IMR-90 (cell line): ENCODE measurements at regions not wholly inside any gene's neighbourhood (a gene's known extent, or its start where the extent isn't known, plus 50 kb on each side); places are given as distances from the start of the nearest gene placed in this dataset.

Source experiments
- ATAC-seq: fragments of 200-7000 bp; cut with Tn5 transposase; 2 replicates; pipeline ENCODE4 v1.9.1; 2020; ENCODE audit warnings: low read depth, mild to moderate bottlenecking, moderate library complexity
- BruUV-seq: library from RNA; stranded (reverse); fragments of 400-500 nt; replicated peaks from 2 replicates; lab custom pipeline; 2021; lab: Mats Ljungman, UMichigan
- CTCF ChIA-PET: fragments of 300-600 bp; formaldehyde crosslinking; extraction: SDS; loops from one replicate; lab custom pipeline; 2021; ENCODE audit warnings: antibody characterized with exemption; lab: Yijun Ruan, JAX
- POLR2A ChIA-PET: fragments of 300-600 bp; sonication (Branson Sonifier 250); formaldehyde crosslinking; loops from one replicate; lab custom pipeline; 2022; ENCODE audit warnings: antibody characterized with exemption; ENCODE audit not compliant: unreplicated experiment; lab: Charles Lee
- DNase-seq: peaks from one replicate; pipeline ENCODE4 v3.0.0; 2013
- H2AFZ ChIP-seq: replicated peaks from 2 replicates; pipeline ENCODE3; 2013; ENCODE audit warnings: low read length, mild to moderate bottlenecking; ENCODE audit not compliant: poor library complexity
- H2AK5ac ChIP-seq: 2 replicates; pipeline ENCODE4 v1.6.1; 2013; ENCODE audit warnings: low read depth, low read length, inconsistent platforms
- H2AK9ac ChIP-seq: replicated peaks from 2 replicates; pipeline ENCODE3; 2013; ENCODE audit warnings: mild to moderate bottlenecking, low read depth, low read length, moderate library complexity; ENCODE audit not compliant: poor library complexity
- H2BK120ac ChIP-seq: 2 replicates; pipeline ENCODE4 v1.6.1; 2013; ENCODE audit warnings: low read depth, low read length, inconsistent platforms
- H2BK15ac ChIP-seq: 3 replicates; pipeline ENCODE4 v1.6.1; 2013; ENCODE audit warnings: low read depth, low read length, inconsistent platforms
- H2BK20ac ChIP-seq: 2 replicates; pipeline ENCODE4 v1.6.1; 2013; ENCODE audit warnings: low read depth, mild to moderate bottlenecking, inconsistent platforms, low read length, moderate library complexity
- H2BK5ac ChIP-seq: 2 replicates; pipeline ENCODE4 v1.6.1; 2013; ENCODE audit warnings: mild to moderate bottlenecking, low read depth, low read length, inconsistent platforms; ENCODE audit not compliant: poor library complexity, severe bottlenecking
- H3K14ac ChIP-seq: replicated peaks from 2 replicates; pipeline ENCODE4 v1.6.1; 2013; ENCODE audit warnings: low read depth, low read length, inconsistent platforms
- H3K18ac ChIP-seq: 2 replicates; pipeline ENCODE4 v1.6.1; 2013; ENCODE audit warnings: low read depth, low read length, control low read depth
- H3K23ac ChIP-seq: 2 replicates; pipeline ENCODE4 v1.6.1; 2013; ENCODE audit warnings: low read depth, low read length, inconsistent platforms
- H3K27ac ChIP-seq: 2 replicates; pipeline ENCODE4 v1.5.1; 2013; ENCODE audit warnings: mild to moderate bottlenecking, control low read depth, low read length; ENCODE audit not compliant: insufficient read depth
- H3K27me3 ChIP-seq: 2 replicates; pipeline ENCODE4 v1.6.1; 2013; ENCODE audit warnings: low read length; ENCODE audit not compliant: control insufficient read depth, insufficient read depth
- H3K36me3 ChIP-seq: 2 replicates; pipeline ENCODE4 v1.6.1; 2013; ENCODE audit warnings: low read length, mixed read lengths; ENCODE audit not compliant: control insufficient read depth, insufficient read depth
- H3K4ac ChIP-seq: 2 replicates; pipeline ENCODE4 v1.6.1; 2013; ENCODE audit warnings: low read depth, low read length, inconsistent platforms
- H3K4me1 ChIP-seq: 2 replicates; pipeline ENCODE4 v1.6.1; 2013; ENCODE audit warnings: low read length, mixed read lengths; ENCODE audit not compliant: control insufficient read depth, insufficient read depth
- H3K4me2 ChIP-seq: 2 replicates; pipeline ENCODE4 v1.6.1; 2013; ENCODE audit warnings: low read depth, mild to moderate bottlenecking, control low read depth, low read length, moderate library complexity
- H3K4me3 ChIP-seq: 2 replicates; pipeline ENCODE4 v1.5.1; 2013; ENCODE audit warnings: low read depth, mild to moderate bottlenecking, control low read depth, low read length, moderate library complexity; ENCODE audit not compliant: insufficient read depth
- H3K56ac ChIP-seq: 2 replicates; pipeline ENCODE4 v1.6.1; 2013; ENCODE audit warnings: low read length, inconsistent platforms; ENCODE audit not compliant: insufficient read depth; ENCODE audit errors: extremely low read depth
- H3K79me1 ChIP-seq, 2 experiments: 2 replicates each; pipeline ENCODE4 v1.6.1; 2013; ENCODE audit warnings: low read length in 2 of 2, inconsistent platforms in 1 of 2, low read depth in 1 of 2
- H3K9ac ChIP-seq: 2 replicates; pipeline ENCODE4 v1.6.1; 2013; ENCODE audit warnings: low read depth, low read length, control low read depth
- H3K9me1 ChIP-seq: 2 replicates; pipeline ENCODE4 v1.6.1; 2013; ENCODE audit warnings: low read length, inconsistent platforms; ENCODE audit not compliant: insufficient read depth
- H3K9me3 ChIP-seq: 2 replicates; pipeline ENCODE4 v1.6.1; 2013; ENCODE audit warnings: low read length; ENCODE audit not compliant: control insufficient read depth, insufficient read depth
- H4K20me1 ChIP-seq: 2 replicates; pipeline ENCODE4 v1.6.1; 2013; ENCODE audit warnings: low read length, inconsistent platforms; ENCODE audit not compliant: insufficient read depth
- H4K5ac ChIP-seq: 2 replicates; pipeline ENCODE4 v1.6.1; 2013; ENCODE audit warnings: mild to moderate bottlenecking, low read depth, low read length, control low read depth
- H4K8ac ChIP-seq, 2 experiments: 2 replicates each; pipeline ENCODE4 v1.6.1; 2013; ENCODE audit warnings: low read depth in 2 of 2, low read length in 2 of 2, control low read depth in 1 of 2, inconsistent platforms in 1 of 2
- H4K91ac ChIP-seq: 2 replicates; pipeline ENCODE4 v1.6.1; 2013; ENCODE audit warnings: low read depth, low read length, inconsistent platforms; ENCODE audit not compliant: insufficient read depth
- CEBPB ChIP-seq: IDR thresholded peaks from 2 replicates; pipeline ENCODE4 v1.6.1; 2012; ENCODE audit warnings: low read depth, low read length, improper control_type of control experiment
- CHD1 ChIP-seq: IDR thresholded peaks from 2 replicates; pipeline ENCODE4 v1.6.1; 2012; ENCODE audit warnings: low read depth, low read length, improper control_type of control experiment
- FOS ChIP-seq: fragments of 150-350 bp; IDR thresholded peaks from 2 replicates; pipeline ENCODE4 v1.6.1; 2016; ENCODE audit warnings: low read depth, low read length
- MAZ ChIP-seq: IDR thresholded peaks from 2 replicates; pipeline ENCODE4 v1.6.1; 2012; ENCODE audit warnings: low read depth, mild to moderate bottlenecking, low read length, improper control_type of control experiment, moderate library complexity, borderline replicate concordance
- MXI1 ChIP-seq: IDR thresholded peaks from 2 replicates; pipeline ENCODE4 v1.6.1; 2012; ENCODE audit warnings: low read depth, mild to moderate bottlenecking, low read length, moderate library complexity, borderline replicate concordance
- NFE2L2 ChIP-seq: fragments of 150-350 bp; IDR thresholded peaks from 2 replicates; pipeline ENCODE4 v1.6.1; 2016; ENCODE audit warnings: low read depth, mild to moderate bottlenecking, low read length
- POLR2A ChIP-seq: IDR thresholded peaks from 2 replicates; pipeline ENCODE4 v1.6.1; 2012; ENCODE audit warnings: mild to moderate bottlenecking, low read depth, low read length
- RCOR1 ChIP-seq: IDR thresholded peaks from 2 replicates; pipeline ENCODE4 v1.6.1; 2012; ENCODE audit warnings: mild to moderate bottlenecking, low read length, improper control_type of control experiment; ENCODE audit not compliant: insufficient replicate concordance
- RFX5 ChIP-seq: IDR thresholded peaks from 2 replicates; pipeline ENCODE4 v1.8.0; 2012; ENCODE audit warnings: low read depth, mild to moderate bottlenecking, low read length, moderate library complexity
- WGBS, 2 experiments: methylation state at CpG; one replicate each; pipeline versions ENCODE4 v1.1.5 to v1.1.7; 2013; ENCODE audit warnings: missing lambda C conversion rate in 2 of 2; ENCODE audit not compliant: insufficient read length in 1 of 2; ENCODE audit errors: extremely low coverage in 2 of 2; 5-methylcytosine and 5-hydroxymethylcytosine counted together
- dilution Hi-C: fragments of 300-500 bp; cut with HindIII; formaldehyde crosslinking; loops from one replicate; pipeline ENCODE4 v1.14.3; 2018; ENCODE audit warnings: low sequenced_read_pairs; ENCODE audit not compliant: unreplicated experiment
- in situ Hi-C: fragments of 300-500 bp; cut with MboI; formaldehyde crosslinking; loops from 3 replicates; pipeline ENCODE4 v1.14.3; 2019; ENCODE audit warnings: low sequenced_read_pairs, inconsistent platforms, mixed read lengths
- intact Hi-C: fragments of 100-400 bp; cut with micrococcal nuclease; formaldehyde crosslinking; loops from 2 replicates; pipeline ENCODE4 v1.10.0; 2022
- TF ChIP-seq, protein P1 (sequence below): fragments of 150-350 bp; IDR thresholded peaks from 2 replicates; pipeline ENCODE4 v1.6.1; 2017; ENCODE audit warnings: mild to moderate bottlenecking, antibody characterized with exemption, low read length, low read depth
- TF ChIP-seq, protein P2 (sequence below): conservative IDR thresholded peaks from 2 replicates; pipeline ENCODE4 v1.5.1; 2012; ENCODE audit warnings: mild to moderate bottlenecking, low read depth, low read length, improper control_type of control experiment
- TF ChIP-seq, protein P3 (sequence below): fragments of 150-350 bp; IDR thresholded peaks from 2 replicates; pipeline ENCODE4 v1.6.1; 2016; ENCODE audit warnings: low read depth, mild to moderate bottlenecking, low read length, moderate library complexity, borderline replicate concordance

DNA sequence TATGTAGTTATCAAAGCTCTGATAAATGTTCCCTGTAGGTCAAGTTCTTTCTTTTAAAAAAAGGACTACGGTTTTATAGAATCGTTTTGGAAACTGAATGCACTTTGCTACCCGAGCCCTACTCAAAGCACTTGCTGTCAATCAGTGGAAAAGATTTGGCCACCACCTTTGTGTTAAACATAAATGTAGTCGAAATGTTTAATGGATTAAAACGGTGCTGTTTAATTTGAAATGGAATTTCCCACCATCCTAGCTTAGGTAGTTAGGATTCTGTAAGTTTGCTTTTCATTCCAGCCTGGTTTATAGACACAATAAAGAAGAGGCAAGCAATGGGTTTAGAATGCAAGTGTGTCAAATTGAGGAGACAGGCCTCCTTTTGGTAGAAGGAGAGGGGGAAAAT, 69.4 kb upstream of the MMADHC start:
- H2AK9ac ChIP-seq, result no peak overlapping the region
- H2BK120ac ChIP-seq, result no peak overlapping the region
- no peaks in the 10 kb centered on the region for H3K36me3 ChIP-seq
- no peak for ATAC-seq
- no peaks in the 10 kb centered on the region for H3K9me1 ChIP-seq
- ChIA-PET POLR2A (no interaction called here), CTCF (interaction anchor here (1.0 kb wide), 1 partner anchor 12 kb away, joined by 3 read pairs; no protein-coding TSS in a partner anchor)
- H3K14ac ChIP-seq, result no peak overlapping the region
- TF ChIP-seq, protein P1, sequence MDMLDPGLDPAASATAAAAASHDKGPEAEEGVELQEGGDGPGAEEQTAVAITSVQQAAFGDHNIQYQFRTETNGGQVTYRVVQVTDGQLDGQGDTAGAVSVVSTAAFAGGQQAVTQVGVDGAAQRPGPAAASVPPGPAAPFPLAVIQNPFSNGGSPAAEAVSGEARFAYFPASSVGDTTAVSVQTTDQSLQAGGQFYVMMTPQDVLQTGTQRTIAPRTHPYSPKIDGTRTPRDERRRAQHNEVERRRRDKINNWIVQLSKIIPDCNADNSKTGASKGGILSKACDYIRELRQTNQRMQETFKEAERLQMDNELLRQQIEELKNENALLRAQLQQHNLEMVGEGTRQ, result no peak
- TF ChIP-seq FOS (no peak), CHD1 (no peak), RCOR1 (no peak), RFX5 (no peak), MXI1 (no peak), NFE2L2 (no peak), CEBPB (no peak), MAZ (no peak), POLR2A (no peak)
- TF ChIP-seq, protein P2, sequence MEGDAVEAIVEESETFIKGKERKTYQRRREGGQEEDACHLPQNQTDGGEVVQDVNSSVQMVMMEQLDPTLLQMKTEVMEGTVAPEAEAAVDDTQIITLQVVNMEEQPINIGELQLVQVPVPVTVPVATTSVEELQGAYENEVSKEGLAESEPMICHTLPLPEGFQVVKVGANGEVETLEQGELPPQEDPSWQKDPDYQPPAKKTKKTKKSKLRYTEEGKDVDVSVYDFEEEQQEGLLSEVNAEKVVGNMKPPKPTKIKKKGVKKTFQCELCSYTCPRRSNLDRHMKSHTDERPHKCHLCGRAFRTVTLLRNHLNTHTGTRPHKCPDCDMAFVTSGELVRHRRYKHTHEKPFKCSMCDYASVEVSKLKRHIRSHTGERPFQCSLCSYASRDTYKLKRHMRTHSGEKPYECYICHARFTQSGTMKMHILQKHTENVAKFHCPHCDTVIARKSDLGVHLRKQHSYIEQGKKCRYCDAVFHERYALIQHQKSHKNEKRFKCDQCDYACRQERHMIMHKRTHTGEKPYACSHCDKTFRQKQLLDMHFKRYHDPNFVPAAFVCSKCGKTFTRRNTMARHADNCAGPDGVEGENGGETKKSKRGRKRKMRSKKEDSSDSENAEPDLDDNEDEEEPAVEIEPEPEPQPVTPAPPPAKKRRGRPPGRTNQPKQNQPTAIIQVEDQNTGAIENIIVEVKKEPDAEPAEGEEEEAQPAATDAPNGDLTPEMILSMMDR, result no peak
- TF ChIP-seq, protein P3, sequence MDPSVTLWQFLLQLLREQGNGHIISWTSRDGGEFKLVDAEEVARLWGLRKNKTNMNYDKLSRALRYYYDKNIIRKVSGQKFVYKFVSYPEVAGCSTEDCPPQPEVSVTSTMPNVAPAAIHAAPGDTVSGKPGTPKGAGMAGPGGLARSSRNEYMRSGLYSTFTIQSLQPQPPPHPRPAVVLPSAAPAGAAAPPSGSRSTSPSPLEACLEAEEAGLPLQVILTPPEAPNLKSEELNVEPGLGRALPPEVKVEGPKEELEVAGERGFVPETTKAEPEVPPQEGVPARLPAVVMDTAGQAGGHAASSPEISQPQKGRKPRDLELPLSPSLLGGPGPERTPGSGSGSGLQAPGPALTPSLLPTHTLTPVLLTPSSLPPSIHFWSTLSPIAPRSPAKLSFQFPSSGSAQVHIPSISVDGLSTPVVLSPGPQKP, result no peak
- WGBS, 2 experiments, result 100% methylated on average over 1 of the region's 5 CpGs; no CpG with 5 or more reads in 1 of the 2 experiments
- BruUV-seq, result no TSS peak
- no peak overlapping the region for H2BK15ac ChIP-seq
- no peaks in the 10 kb centered on the region for H3K27me3 ChIP-seq
- H2AFZ ChIP-seq, result no peak overlapping the region
- no peak overlapping the region for H2BK5ac ChIP-seq
- no peak overlapping the region for H3K9ac ChIP-seq
- no peak overlapping the region for H2BK20ac ChIP-seq
- H4K91ac ChIP-seq, result no peak overlapping the region
- H3K18ac ChIP-seq, result no peak overlapping the region
- intact Hi-C loops, result no loop called here
- no peaks in the 10 kb centered on the region for H4K20me1 ChIP-seq
- no peak overlapping the region for H3K27ac ChIP-seq
- DNase-seq, result no peak
- H3K9me3 ChIP-seq, result peaks cover 2% of the 10 kb centered on the region; the same call in 1 of the 2 replicates
- H3K4me3 ChIP-seq, result no peak overlapping the region
- no peak overlapping the region for H3K23ac ChIP-seq
- H2AK5ac ChIP-seq, result no peak overlapping the region
- no peak overlapping the region for H3K4ac ChIP-seq
- H3K79me1 ChIP-seq, result no peaks in the 10 kb centered on the region
- dilution Hi-C loops, result no loop called here
- no peak overlapping the region for H4K8ac ChIP-seq
- no peak overlapping the region for H3K56ac ChIP-seq
- in situ Hi-C loops, result no loop called here
- H3K4me1 ChIP-seq, result no peaks in the 10 kb centered on the region
- H4K5ac ChIP-seq, result no peak overlapping the region
- H3K4me2 ChIP-seq, result no peak overlapping the region
